ENCODE measurements at regions not wholly inside any gene's neighbourhood (a gene's known extent, or its start where the extent isn't known, plus 50 kb on each side); places are given as distances from the start of the nearest gene placed in this dataset.

GRCh38 chr1:114037631-114037890 is 58.3 kb downstream of the OLFML3 start:
- H3K4me1 ChIP-seq, result no peaks in the 10 kb centered on the region
- DNase-seq (ENCODE audit: low spot score in 2 of 2), result no peak
- H3K36me3 ChIP-seq, result no peaks in the 10 kb centered on the region
- TF ChIP-seq POLR2AphosphoS5 (IDR thresholded peaks at IDR 0.05) (no peak), CTCF (IDR thresholded peaks at IDR 0.05) (no peak), POLR2A (IDR thresholded peaks at IDR 0.05) (no peak)
- no peak overlapping the region for H3K4me3 ChIP-seq
- no peaks in the 10 kb centered on the region for H3K27me3 ChIP-seq
- no peak overlapping the region for H3K27ac ChIP-seq
- intact Hi-C loops (cut with DNase I; ENCODE audit: low total_unique reads), result no loop called here
- no peaks in the 10 kb centered on the region for H3K9me3 ChIP-seq

GRCh38 chr1:114037962-114038816 is 58.9 kb downstream of the OLFML3 start:
- H3K4me3 ChIP-seq, result no peak overlapping the region
- no peaks in the 10 kb centered on the region for H3K9me3 ChIP-seq
- H3K4me1 ChIP-seq, result no peaks in the 10 kb centered on the region
- no peaks in the 10 kb centered on the region for H3K27me3 ChIP-seq
- intact Hi-C loops (cut with DNase I; ENCODE audit: low total_unique reads), result no loop called here
- no peak for TF ChIP-seq CTCF (IDR thresholded peaks at IDR 0.05)
- TF ChIP-seq POLR2AphosphoS5 (IDR thresholded peaks at IDR 0.05), result no peak
- no peak for TF ChIP-seq POLR2A (IDR thresholded peaks at IDR 0.05)
- H3K36me3 ChIP-seq, result no peaks in the 10 kb centered on the region
- DNase-seq (ENCODE audit: low spot score in 2 of 2), result no peak
- H3K27ac ChIP-seq, result no peak overlapping the region

Data from breast epithelium (tissue), 4 donors.